HG03097 (cell line): ENCODE measurements at regions not wholly inside any gene's neighbourhood (a gene's known extent, or its start where the extent isn't known, plus 50 kb on each side); places are given as distances from the start of the nearest gene placed in this dataset.

Source experiments
- ATAC-seq: cut with Tn5 transposase; IDR thresholded peaks from one replicate; pipeline ENCODE4 v1.9.1; 2021; ENCODE audit not compliant: unreplicated experiment, low FRiP score

- ATAC-seq = no peak
These were observed 71.7 kb upstream of the PMFBP1 start for GRCh38 chr16:72243621-72244020.

GRCh38 chr16:72242757-72243156 lies 70.8 kb upstream of the PMFBP1 start:
- no peak for ATAC-seq

GRCh38 chr16:72241930-72242329 lies 70.0 kb upstream of the PMFBP1 start:
- no peak for ATAC-seq

DNA sequence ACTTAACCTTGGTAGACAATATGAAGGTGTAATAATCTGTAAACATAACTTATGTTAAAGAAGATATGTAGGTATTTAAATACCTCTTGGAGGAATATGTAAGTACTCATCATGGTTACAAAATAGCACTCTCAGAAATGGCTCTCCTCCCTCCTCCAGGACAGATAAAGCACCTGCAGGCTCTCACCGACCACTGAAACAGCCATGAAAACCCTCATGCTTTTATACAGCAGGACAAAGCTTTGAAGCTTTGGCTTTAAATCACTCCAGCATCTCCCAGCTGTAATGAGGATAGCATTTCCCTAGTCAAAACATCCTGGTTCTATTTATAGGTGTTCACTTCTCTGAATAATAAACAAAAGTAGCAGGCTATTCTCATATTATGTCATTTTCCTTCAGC lies 69.1 kb upstream of the PMFBP1 start:
- no peak for ATAC-seq

DNA sequence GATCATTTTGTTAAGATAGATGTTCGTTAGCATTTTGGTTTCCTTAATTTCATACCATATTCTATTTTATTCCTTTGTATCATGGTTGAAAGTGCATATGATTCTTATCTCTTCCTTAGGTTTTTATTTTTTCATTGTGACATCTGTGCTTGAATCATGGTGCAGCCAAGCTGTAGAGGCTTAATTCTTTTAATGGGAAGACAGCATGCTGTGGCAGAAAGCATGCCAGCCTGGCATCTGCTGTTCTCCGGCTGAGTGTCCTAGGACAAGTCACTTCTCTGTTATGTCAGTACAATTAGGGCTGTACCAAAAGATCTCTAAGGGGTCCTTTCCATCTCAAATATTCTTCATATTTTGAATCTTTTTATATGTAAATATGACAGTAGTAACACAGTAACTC lies 68.5 kb upstream of the PMFBP1 start:
- no peak for ATAC-seq

- no peak for ATAC-seq
These were observed 64.9 kb upstream of the PMFBP1 start for GRCh38 chr16:72236866-72237265.

- no peak for ATAC-seq
These were observed 62.4 kb upstream of the PMFBP1 start for GRCh38 chr16:72234387-72234786.

GRCh38 chr16:72228014-72228413 lies 56.1 kb upstream of the PMFBP1 start:
- no peak for ATAC-seq

GRCh38 chr16:72226136-72226535 lies 54.2 kb upstream of the PMFBP1 start:
- ATAC-seq = no peak

GRCh38 chr16:72224260-72224768 lies 52.4 kb upstream of the PMFBP1 start:
- ATAC-seq = no peak

DNA sequence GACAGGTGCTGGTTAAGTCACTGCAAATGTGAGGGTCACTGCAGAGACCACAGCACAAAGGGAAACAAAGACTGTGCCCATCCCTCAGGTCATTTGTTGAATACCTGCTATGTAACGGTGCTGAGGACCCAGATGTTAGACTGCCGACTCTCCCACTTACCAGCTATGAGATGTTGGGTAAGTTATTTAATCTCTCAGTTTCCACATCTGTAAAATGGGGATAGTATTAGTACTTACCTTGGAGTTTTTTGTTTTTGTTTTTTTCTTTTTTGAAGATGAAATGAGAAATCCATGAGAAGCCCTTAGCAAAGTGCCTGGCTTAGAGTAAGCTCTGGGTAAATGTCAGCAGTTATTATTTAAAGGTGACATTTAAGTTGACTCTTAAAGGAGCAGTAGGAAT lies 50.5 kb upstream of the PMFBP1 start:
- no peak for ATAC-seq
